DMS53 treated with DMSO at 0.1 percent for 48 hours (cell line): ENCODE measurements at regions not wholly inside any gene's neighbourhood (a gene's known extent, or its start where the extent isn't known, plus 50 kb on each side); places are given as distances from the start of the nearest gene placed in this dataset.

Experiments used
- DNase-seq: peaks from one replicate; lab custom pipeline; 2025; ENCODE audit not compliant: unreplicated experiment; lab: John Stamatoyannopoulos, UW

DNA sequence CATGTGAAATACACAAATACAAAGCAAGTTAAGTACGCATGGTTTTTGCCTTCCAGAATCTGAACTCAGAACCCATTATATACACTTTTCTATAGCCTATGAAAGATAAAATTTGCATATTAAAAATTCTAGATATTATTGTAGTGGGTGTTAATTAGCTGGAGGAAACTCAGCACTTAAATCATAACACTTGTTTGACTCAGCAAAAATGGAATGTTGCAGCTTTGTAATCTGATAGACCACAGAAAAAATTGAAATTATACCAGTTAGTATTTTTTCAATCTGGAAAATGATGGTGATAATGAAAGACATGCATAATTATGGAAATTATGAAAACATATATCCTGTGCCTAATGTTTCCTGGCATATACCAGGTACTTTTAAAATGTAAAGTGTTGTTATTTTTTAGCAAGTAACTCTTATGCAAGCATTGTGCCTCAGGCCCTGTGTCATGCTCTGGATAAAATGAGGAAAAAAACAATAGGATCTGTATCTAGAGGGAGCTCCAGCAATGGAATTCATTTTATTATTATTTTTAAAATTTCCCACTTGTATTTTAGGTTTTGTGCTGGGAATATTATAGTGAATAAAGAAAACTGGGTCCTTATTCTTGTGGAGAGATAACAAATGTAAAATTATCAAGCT lies 490.4 kb upstream of the SEMA3A start:
- DNase-seq: no peak

DNA sequence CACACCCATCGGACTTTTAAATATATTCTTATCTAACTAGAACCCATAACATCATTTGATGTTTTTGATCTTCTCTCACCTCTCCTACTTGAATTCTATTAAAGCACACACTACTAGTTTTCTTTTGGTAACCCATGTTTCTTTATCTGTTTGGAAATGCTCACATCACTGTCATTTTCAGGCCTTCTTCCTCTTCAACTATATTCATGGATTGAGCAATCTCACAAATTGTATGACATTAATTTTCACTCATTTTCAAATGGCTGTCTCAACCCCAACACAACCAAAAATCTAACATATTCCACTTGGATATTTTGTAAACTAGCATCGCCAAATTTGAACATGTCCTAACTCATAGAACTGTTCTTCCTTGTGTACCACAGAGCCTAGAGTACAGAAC lies 488.0 kb upstream of the SEMA3A start:
- DNase-seq: no peak

- no peak for DNase-seq
Measured at GRCh38 chr7:84678841-84679240, 484.3 kb upstream of the SEMA3A start.

GRCh38 chr7:84677117-84677732 lies 482.6 kb upstream of the SEMA3A start:
- no peak for DNase-seq

DNA sequence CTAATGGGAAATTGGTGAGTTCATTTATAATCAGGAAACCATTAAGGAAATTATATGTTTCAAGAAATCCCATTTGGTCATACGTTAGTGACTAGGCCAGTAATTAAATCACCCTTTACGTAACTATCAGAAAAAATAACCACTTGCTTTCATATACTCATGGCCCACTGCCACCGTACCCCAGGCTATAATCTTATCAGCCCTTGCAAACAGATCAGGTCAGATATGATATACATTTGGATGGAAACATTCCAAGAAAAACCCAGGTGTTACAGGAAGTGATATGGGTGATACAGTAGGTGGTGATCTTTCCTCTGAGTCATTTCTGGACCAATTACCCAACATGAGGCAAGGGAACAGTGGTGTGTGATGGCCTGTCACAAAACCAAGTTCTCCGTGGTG lies 481.0 kb upstream of the SEMA3A start:
- no peak for DNase-seq

- DNase-seq: no peak
Measured at GRCh38 chr7:84674236-84674913, 479.8 kb upstream of the SEMA3A start.

DNA sequence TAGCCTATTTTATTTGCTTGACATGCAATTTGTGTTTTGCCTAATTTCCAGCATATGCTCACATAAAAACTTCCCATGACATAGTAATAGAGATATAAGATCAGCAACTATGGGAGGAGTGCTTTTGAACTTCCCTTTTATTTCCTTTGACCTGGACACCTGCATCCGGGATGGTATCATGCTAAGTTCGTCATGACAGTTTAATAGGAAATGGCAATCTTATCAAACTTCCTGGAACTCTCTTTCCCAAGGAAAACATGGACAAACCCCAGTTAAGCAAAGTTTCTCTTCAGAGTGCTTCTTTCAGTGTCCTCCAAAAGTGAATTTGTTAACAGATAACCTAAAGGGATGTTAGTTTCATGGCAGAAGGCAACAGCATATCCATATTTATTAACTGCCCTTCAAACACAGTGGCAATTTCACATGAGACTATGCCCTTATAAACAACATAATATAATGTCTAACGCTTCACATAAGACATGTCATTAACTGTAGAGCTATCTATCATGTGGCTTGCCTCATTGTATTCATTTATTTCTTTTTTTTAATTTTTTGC lies 474.7 kb upstream of the SEMA3A start:
- no peak for DNase-seq

GRCh38 chr7:84668116-84668515 lies 473.5 kb upstream of the SEMA3A start:
- no peak for DNase-seq

DNA sequence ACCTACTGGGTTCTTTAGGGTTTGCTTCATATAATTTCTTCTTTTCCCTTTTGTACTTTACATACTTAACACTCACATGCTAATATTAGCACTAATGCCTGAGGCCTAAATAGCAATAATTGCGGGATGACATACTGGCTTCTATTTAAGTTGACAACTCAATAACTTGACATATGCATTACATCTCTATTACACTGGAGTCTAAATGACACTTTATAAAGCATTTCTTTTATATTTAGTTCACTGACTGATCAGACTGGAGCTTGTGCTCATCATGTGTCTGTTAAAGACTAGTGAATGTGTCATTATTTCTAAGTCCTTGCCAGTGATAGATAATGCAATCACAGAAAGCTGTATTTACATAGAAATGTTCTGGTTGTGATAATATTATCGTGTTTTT lies 472.1 kb upstream of the SEMA3A start:
- DNase-seq: no peak

DNA sequence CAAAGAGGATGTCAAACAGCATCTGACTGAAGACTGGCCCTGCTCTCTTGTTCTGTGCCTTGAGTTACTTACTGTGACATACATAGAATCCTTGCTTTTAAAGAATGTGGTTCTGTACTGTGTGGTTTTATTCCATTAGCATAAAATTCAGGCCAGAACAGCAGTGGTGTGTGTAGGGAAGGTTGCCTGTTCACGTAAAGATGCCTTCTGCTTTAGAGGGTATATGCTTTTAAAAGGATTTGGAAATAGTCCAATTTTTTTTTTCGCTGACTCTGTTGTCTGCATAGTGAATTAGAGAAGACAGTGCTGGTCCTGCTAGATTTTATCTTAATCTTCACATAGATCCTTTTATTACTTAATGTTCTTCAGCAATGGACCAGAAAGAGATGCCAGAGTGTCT lies 470.8 kb upstream of the SEMA3A start:
- no peak for DNase-seq

DNA sequence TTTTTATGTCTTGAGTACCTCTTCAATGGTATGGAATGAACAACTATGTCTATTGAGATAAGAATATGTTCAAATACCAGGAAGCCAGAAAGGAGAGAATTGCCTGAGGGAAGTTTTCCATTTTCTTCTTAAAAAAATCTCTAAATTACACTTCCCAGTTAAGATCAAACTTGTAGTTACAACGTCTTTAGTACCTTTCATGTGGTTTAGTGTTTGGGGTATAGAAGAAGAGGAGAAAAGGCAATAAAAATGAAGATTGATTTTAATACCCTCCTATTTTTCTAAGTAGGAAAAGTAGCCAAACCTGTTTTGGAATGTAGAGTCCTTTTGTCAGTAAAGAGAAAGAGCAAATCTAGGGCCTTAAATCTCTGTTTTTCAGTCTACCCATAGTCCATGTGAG lies 470.0 kb upstream of the SEMA3A start:
- DNase-seq: no peak

DNA sequence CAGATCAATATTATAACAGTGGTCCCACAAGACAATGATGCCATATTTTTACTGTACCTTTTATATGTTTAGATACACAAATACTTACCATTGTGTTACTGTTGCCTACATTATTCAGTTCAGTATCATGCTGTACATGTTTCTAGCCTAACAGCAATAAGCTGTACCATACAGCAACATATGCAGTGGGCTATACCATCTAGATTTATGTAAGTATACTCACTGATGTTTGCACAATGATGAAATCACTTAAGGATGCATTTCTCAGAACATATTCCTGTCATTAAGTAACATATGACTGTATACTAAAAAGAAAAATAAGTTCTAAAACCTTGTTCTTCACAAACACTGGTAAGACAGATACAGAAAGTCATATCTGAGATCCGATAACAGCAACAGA lies 468.6 kb upstream of the SEMA3A start:
- DNase-seq: no peak

- no peak for DNase-seq
Measured at GRCh38 chr7:84658286-84658685, 463.7 kb upstream of the SEMA3A start.

DNA sequence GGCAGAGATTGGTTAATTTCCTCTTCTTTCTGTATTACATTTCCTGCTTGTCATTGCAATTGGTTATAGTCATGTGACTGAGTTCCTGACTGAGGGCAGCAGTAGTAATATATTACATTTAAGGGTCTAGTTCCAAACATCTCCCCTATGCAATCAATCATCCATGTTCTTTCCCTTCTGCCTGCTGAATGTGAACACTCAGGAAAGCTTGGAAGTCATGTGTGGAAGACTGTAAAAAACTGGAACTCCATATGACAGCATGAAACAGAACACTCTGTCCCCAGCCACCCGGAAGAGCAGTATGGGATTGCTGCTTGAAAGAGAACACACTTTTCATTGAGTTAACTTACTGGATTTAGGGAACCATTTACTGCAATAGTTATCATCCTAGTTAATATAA lies 459.7 kb upstream of the SEMA3A start:
- DNase-seq: no peak

- no peak for DNase-seq
Measured at GRCh38 chr7:84651876-84652275, 457.3 kb upstream of the SEMA3A start.

DNA sequence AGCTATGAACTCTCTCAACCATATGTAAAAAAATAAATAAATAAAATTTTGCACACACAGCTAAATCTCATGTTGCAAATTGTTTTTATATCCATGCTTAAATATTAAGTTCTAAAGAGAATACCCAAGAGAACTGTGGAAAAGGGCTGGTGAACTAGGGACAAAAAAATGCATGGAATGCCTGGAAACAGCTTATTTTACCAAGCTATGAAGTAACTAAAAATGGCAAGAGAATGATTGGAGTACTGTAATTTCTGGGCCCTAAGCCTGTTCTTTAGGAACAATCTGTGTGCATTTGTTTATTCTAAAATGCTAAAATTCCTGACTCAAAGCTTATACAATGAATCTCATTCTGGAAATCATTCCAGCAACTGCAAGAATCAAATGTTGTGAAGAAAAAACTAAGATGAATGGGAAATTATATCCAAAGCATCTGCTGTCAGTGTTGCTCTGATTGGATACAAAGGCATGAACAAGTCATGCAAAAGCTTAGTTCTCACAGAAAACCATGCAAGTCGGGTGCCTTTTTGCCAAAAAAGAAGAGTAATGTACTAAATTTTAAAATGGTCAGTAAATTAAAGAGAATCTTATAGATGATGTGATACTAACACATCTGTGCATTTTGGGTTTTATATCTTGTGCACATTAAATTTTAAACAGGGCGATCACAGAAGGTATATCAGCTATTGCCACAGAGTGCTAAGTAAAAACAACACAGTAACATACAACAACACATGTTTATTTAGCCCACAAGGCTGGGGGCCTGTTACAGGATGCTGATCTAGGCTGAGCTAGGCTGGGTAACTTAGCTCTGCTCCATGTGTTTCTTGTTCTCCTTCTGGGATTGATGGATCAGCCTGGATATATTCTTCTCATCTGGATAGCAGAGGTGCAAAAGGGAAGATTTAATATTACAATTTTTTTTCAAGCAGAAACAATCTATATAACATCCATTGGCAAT lies 453.5 kb upstream of the SEMA3A start:
- DNase-seq: no peak

GRCh38 chr7:84642611-84643010 lies 448.0 kb upstream of the SEMA3A start:
- DNase-seq: no peak

DNA sequence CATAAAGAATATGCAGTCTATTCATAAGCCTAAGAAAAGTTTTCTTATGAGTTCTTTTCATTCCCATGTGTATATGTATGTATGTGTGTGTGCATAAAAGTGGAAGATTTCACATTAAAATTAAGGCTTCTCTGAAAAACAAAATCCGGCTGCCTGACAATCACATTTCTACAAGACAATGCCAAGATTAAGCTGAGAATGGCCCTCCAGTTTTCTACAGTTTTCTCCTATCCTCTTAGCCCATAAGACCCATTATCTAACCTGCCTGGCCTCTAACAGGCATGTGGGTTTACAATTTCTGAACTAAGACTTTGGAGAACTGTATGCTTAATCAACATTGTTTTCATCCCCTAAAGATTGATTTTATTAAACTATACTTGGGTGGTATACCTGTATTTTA lies 446.0 kb upstream of the SEMA3A start:
- no peak for DNase-seq

DNA sequence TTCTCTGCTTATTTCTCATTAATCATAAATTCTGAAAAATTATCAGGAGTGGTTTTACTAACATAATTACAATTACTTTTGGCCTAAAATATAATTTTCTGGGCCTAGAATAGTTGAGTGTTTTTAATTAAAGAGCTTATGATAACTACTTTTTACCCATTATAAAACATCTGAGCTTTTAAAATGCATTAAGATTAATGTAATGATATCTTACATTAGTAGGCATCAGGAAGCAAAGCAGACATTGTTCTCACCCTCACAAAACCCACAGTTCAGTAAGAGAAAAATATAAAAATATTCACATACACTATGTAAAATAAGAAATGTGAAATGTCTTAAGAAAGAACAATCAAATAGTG lies 443.7 kb upstream of the SEMA3A start:
- no peak for DNase-seq

GRCh38 chr7:84637568-84638338 lies 443.2 kb upstream of the SEMA3A start:
- no peak for DNase-seq

DNA sequence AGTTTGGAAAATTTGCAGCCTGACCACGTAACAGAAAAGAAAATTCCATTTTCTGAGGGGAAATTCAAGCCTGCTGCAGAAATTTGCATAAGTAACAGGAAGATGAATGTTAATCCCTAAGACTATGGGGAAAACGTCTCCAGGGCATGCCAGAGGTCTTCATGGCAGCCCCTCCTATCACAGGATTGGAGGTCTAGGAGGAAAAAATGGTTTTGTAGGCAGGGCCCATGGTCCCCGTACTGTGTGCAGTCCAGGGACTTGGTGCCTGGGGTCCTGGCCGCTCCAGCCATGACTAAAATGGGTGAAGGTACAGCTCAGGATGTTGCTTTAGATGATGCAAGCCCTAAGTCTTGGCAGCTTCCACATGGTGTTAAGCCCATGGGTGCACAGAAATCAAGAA lies 437.3 kb upstream of the SEMA3A start:
- DNase-seq: no peak
